Glutamatergic neuron (in vitro differentiated cells): ENCODE measurements at regions not wholly inside any gene's neighbourhood (a gene's known extent, or its start where the extent isn't known, plus 50 kb on each side); places are given as distances from the start of the nearest gene placed in this dataset.
"Not testable (repeated sequence)": the region's sequence is repeated elsewhere in the genome, so short reads cannot be mapped to it uniquely, and the experiment has no call there.

ENCODE experiments used
- DNase-seq: peaks from one replicate; pipeline ENCODE4 v3.0.0; 2022
- H3K27ac Mint-ChIP-seq: one replicate; pipeline ENCODE4 v1.8.0; 2020; ENCODE audit warnings: mild to moderate bottlenecking, mixed read lengths, inconsistent platforms; ENCODE audit not compliant: unreplicated experiment
- H3K27me3 Mint-ChIP-seq: one replicate; pipeline ENCODE4 v1.8.0; 2020; ENCODE audit warnings: mild to moderate bottlenecking, moderate library complexity, mixed read lengths, inconsistent platforms; ENCODE audit not compliant: unreplicated experiment
- H3K36me3 Mint-ChIP-seq: one replicate; pipeline ENCODE4 v1.8.0; 2020; ENCODE audit warnings: mild to moderate bottlenecking, mixed read lengths, inconsistent platforms; ENCODE audit not compliant: unreplicated experiment
- H3K4me1 Mint-ChIP-seq: one replicate; pipeline ENCODE4 v1.8.0; 2020; ENCODE audit warnings: mild to moderate bottlenecking, low read depth, mixed read lengths, inconsistent platforms; ENCODE audit not compliant: unreplicated experiment
- H3K4me3 Mint-ChIP-seq: one replicate; pipeline ENCODE4 v1.8.0; 2020; ENCODE audit warnings: mild to moderate bottlenecking, mixed read lengths, inconsistent platforms; ENCODE audit not compliant: unreplicated experiment
- H3K9me3 Mint-ChIP-seq: one replicate; pipeline ENCODE4 v1.8.0; 2020; ENCODE audit warnings: mild to moderate bottlenecking, moderate library complexity, mixed read lengths, inconsistent platforms; ENCODE audit not compliant: unreplicated experiment
- TF ChIP-seq, protein P1 (sequence below): fragments of 200-600 bp; sonication (generic); IDR thresholded peaks from one replicate; pipeline ENCODE4 v1.5.0; 2021; ENCODE audit not compliant: partially characterized antibody, unreplicated experiment

GRCh38 chr3:166435469-166436057, 598.3 kb upstream of the BCHE start:
- Mint-ChIP-seq H3K36me3 (no peaks in the 10 kb centered on the region), H3K27ac (no peak overlapping the region), H3K4me3 (no peak overlapping the region), H3K9me3 (no peaks in the 10 kb centered on the region), H3K27me3 (no peaks in the 10 kb centered on the region), H3K4me1 (peaks cover 3% of the 10 kb centered on the region)
- no peak for DNase-seq
- TF ChIP-seq, protein P1, sequence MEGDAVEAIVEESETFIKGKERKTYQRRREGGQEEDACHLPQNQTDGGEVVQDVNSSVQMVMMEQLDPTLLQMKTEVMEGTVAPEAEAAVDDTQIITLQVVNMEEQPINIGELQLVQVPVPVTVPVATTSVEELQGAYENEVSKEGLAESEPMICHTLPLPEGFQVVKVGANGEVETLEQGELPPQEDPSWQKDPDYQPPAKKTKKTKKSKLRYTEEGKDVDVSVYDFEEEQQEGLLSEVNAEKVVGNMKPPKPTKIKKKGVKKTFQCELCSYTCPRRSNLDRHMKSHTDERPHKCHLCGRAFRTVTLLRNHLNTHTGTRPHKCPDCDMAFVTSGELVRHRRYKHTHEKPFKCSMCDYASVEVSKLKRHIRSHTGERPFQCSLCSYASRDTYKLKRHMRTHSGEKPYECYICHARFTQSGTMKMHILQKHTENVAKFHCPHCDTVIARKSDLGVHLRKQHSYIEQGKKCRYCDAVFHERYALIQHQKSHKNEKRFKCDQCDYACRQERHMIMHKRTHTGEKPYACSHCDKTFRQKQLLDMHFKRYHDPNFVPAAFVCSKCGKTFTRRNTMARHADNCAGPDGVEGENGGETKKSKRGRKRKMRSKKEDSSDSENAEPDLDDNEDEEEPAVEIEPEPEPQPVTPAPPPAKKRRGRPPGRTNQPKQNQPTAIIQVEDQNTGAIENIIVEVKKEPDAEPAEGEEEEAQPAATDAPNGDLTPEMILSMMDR, result no peak

DNA sequence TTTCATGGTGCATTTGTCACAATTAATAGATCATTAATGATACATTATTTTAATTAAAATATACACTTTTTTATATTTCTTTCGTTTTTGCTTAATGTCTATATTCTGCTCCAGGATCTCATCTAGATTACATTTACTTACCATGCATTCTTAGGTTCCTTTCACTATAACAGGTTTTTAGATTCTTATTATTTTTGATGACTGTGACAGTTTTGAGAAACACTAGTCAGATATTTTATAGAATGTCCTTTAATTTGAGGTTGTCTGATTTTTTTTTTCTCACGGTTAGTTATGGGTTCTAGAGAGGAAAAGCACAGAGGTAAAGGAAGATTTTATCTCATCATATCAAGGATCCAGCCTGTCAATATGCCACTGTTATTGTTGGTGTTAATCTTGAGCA, 595.8 kb upstream of the BCHE start:
- no peaks in the 10 kb centered on the region for H3K36me3 Mint-ChIP-seq
- peaks cover 3% of the 10 kb centered on the region for H3K4me1 Mint-ChIP-seq
- TF ChIP-seq, protein P1, result no peak
- DNase-seq, result no peak
- H3K9me3 Mint-ChIP-seq, result no peaks in the 10 kb centered on the region
- no peak overlapping the region for H3K27ac Mint-ChIP-seq
- no peak overlapping the region for H3K4me3 Mint-ChIP-seq
- H3K27me3 Mint-ChIP-seq, result no peaks in the 10 kb centered on the region

- no peak overlapping the region for H3K4me3 Mint-ChIP-seq
- H3K4me1 Mint-ChIP-seq, result no peaks in the 10 kb centered on the region
- H3K27ac Mint-ChIP-seq, result no peak overlapping the region
- no peak for DNase-seq
- no peaks in the 10 kb centered on the region for H3K27me3 Mint-ChIP-seq
- H3K9me3 Mint-ChIP-seq, result no peaks in the 10 kb centered on the region
- TF ChIP-seq, protein P1, result no peak
- no peaks in the 10 kb centered on the region for H3K36me3 Mint-ChIP-seq
Observed at GRCh38 chr3:166425900-166426611, 588.8 kb upstream of the BCHE start.

GRCh38 chr3:166425021-166425420, 587.8 kb upstream of the BCHE start:
- H3K4me1 Mint-ChIP-seq, result no peaks in the 10 kb centered on the region
- no peaks in the 10 kb centered on the region for H3K27me3 Mint-ChIP-seq

GRCh38 chr3:166423824-166424513, 586.7 kb upstream of the BCHE start:
- not testable (repeated sequence) for H3K27ac Mint-ChIP-seq, H3K4me3 Mint-ChIP-seq

More at GRCh38 chr3:166425021-166425420, 587.8 kb upstream of the BCHE start:
- Mint-ChIP-seq H3K36me3 (no peaks in the 10 kb centered on the region), H3K27ac (no peak overlapping the region), H3K4me3 (no peak overlapping the region), H3K9me3 (no peaks in the 10 kb centered on the region)
- DNase-seq, result no peak
- TF ChIP-seq, protein P1, result no peak

More at GRCh38 chr3:166423824-166424513, 586.7 kb upstream of the BCHE start:
- H3K4me1 Mint-ChIP-seq, H3K9me3 Mint-ChIP-seq, H3K27me3 Mint-ChIP-seq, DNase-seq, H3K36me3 Mint-ChIP-seq: not testable (repeated sequence)
